ENCODE measurements at regions not wholly inside any gene's neighbourhood (a gene's known extent, or its start where the extent isn't known, plus 50 kb on each side); places are given as distances from the start of the nearest gene placed in this dataset.

- Histone ChIP-seq H3K79me2 (ENCODE audit: insufficient read depth) (no peaks in the 10 kb centered on the region), H3K27me3 (ENCODE audit: insufficient read depth) (no peaks in the 10 kb centered on the region), H3F3A (replicated peaks; ENCODE audit: insufficient read depth) (no peaks in the 10 kb centered on the region), H3K9me2 (0 out of 2 replicates have a peak, but pooled peaks cover 3% of the 10 kb centered on the region), H3K27ac (ENCODE audit: low read depth in 2 of 2, low read length in 1 of 2) (no peak overlapping the region), H3K4me2 (no peak overlapping the region), H3K4me3 (ENCODE audit: low read depth in 2 of 2, low read length in 1 of 2) (no peak overlapping the region), H3K36me3 (replicated peaks in 1 of 2; ENCODE audit: control insufficient read depth in 1 of 2, insufficient read depth in 2 of 2, low read length in 1 of 2) (no peaks in the 10 kb centered on the region), H3K9ac (no peak overlapping the region), H2AFZ (ENCODE audit: low read depth) (no peak overlapping the region), H4K20me1 (ENCODE audit: insufficient read depth) (no peaks in the 10 kb centered on the region), H3K9me3 (no peaks in the 10 kb centered on the region), H3K4me1 (ENCODE audit: control insufficient read depth in 1 of 2, insufficient read depth in 2 of 2, low read depth in 1 of 2, low read length in 1 of 2) (no peaks in the 10 kb centered on the region)
- ChIA-PET CTCF (no interaction called here), POLR2A (no interaction called here)
- WGBS (ENCODE audit: low lambda C conversion rate), result 62% methylated on average over 3 of the region's 3 CpGs
- no peak for DNase-seq
- TF ChIP-seq RCOR1 (IDR thresholded peaks at IDR 0.05; ENCODE audit: low read length) (no peak), GABPA (IDR thresholded peaks at IDR 0.05; ENCODE audit: low read depth) (no peak), TEAD4 (IDR thresholded peaks at IDR 0.05; ENCODE audit: borderline replicate concordance, insufficient read depth) (no peak), MAX (IDR thresholded peaks at IDR 0.05; ENCODE audit: low read depth) (no peak), ZBTB33 (IDR thresholded peaks at IDR 0.05; ENCODE audit: borderline replicate concordance, low read depth) (no peak), SIN3A (IDR thresholded peaks at IDR 0.05; ENCODE audit: borderline replicate concordance, low read depth, low read length) (no peak), EZH2phosphoT487 (IDR thresholded peaks at IDR 0.05; ENCODE audit: borderline replicate concordance, low read depth) (no peak)
Observed at GRCh38 chr5:120037451-120037850, 408.1 kb downstream of the FAM170A start.

GRCh38 chr5:120039111-120039510 lies 409.8 kb downstream of the FAM170A start:
- Histone ChIP-seq H2AFZ (ENCODE audit: low read depth) (no peak overlapping the region), H3K79me2 (ENCODE audit: insufficient read depth) (no peaks in the 10 kb centered on the region), H3K9me3 (no peaks in the 10 kb centered on the region), H3K36me3 (replicated peaks in 1 of 2; ENCODE audit: control insufficient read depth in 1 of 2, insufficient read depth in 2 of 2, low read length in 1 of 2) (no peaks in the 10 kb centered on the region), H3K4me1 (ENCODE audit: control insufficient read depth in 1 of 2, insufficient read depth in 2 of 2, low read depth in 1 of 2, low read length in 1 of 2) (no peaks in the 10 kb centered on the region), H3K27ac (ENCODE audit: low read depth in 2 of 2, low read length in 1 of 2) (no peak overlapping the region), H3K4me2 (no peak overlapping the region), H4K20me1 (ENCODE audit: insufficient read depth) (no peaks in the 10 kb centered on the region), H3K9ac (no peak overlapping the region), H3K4me3 (ENCODE audit: low read depth in 2 of 2, low read length in 1 of 2) (no peak overlapping the region), H3K9me2 (0 out of 2 replicates have a peak, but pooled peaks cover 3% of the 10 kb centered on the region), H3K27me3 (ENCODE audit: insufficient read depth) (no peaks in the 10 kb centered on the region), H3F3A (replicated peaks; ENCODE audit: insufficient read depth) (no peaks in the 10 kb centered on the region)
- 60% methylated on average over 3 of the region's 3 CpGs for WGBS (ENCODE audit: low lambda C conversion rate)
- DNase-seq, result no peak
- ChIA-PET CTCF (no interaction called here), POLR2A (no interaction called here)
- TF ChIP-seq JUND (IDR thresholded peaks at IDR 0.05), result no peak
- no peak for TF ChIP-seq TAF1 (IDR thresholded peaks at IDR 0.05; ENCODE audit: borderline replicate concordance, low read depth, low read length)
- no peak for TF ChIP-seq ZBTB33 (IDR thresholded peaks at IDR 0.05; ENCODE audit: borderline replicate concordance, low read depth)
- no peak for TF ChIP-seq CHD2 (IDR thresholded peaks at IDR 0.05; ENCODE audit: low read length, partially characterized antibody)
- TF ChIP-seq MEF2A (IDR thresholded peaks at IDR 0.05; ENCODE audit: borderline replicate concordance, low read depth), result no peak
